HFF-Myc (cell line): ENCODE measurements at regions not wholly inside any gene's neighbourhood (a gene's known extent, or its start where the extent isn't known, plus 50 kb on each side); places are given as distances from the start of the nearest gene placed in this dataset.

Experiments
- DNase-seq: peaks from one replicate; pipeline ENCODE4 v3.0.0-alpha.2; 2011; ENCODE audit warnings: low read depth; ENCODE audit errors: extremely low read depth
- H3K4me3 ChIP-seq: replicated peaks from 2 replicates; pipeline ENCODE4 v1.5.1; 2011; ENCODE audit warnings: low read depth, mild to moderate bottlenecking, control low read depth, low read length
- TF ChIP-seq, protein P1 (sequence below): IDR thresholded peaks from 2 replicates; pipeline ENCODE4 v1.5.1; 2012; ENCODE audit warnings: mild to moderate bottlenecking, low read depth, low read length, control low read depth; ENCODE audit errors: missing control alignments

DNA sequence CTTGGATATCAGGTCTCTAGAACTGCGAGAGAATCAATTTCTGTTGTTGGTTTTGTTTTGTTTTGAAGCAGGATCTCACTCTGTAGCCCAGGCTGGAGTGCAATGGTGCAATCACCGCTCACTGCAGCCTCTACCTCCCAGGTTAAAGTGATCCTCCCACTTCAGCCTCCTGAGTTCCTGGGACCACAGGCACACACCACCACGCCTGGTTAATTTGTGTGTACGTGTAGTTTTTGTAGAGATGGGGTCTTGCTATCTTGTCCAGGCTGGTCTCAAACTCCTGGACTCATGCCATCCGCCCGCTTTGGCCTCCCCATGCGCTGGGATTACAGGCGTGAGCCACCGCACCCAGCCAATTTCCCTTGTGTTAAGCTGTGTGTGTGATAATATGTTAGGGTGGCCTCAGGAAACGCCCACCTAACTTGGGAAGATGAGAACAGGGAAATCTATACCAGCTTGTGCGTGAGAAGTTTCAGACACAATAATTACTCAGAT lies 109.6 kb downstream of the SIK1 start:
- H3K4me3 ChIP-seq: no peak overlapping the region
- no peak for DNase-seq
- TF ChIP-seq, protein P1, sequence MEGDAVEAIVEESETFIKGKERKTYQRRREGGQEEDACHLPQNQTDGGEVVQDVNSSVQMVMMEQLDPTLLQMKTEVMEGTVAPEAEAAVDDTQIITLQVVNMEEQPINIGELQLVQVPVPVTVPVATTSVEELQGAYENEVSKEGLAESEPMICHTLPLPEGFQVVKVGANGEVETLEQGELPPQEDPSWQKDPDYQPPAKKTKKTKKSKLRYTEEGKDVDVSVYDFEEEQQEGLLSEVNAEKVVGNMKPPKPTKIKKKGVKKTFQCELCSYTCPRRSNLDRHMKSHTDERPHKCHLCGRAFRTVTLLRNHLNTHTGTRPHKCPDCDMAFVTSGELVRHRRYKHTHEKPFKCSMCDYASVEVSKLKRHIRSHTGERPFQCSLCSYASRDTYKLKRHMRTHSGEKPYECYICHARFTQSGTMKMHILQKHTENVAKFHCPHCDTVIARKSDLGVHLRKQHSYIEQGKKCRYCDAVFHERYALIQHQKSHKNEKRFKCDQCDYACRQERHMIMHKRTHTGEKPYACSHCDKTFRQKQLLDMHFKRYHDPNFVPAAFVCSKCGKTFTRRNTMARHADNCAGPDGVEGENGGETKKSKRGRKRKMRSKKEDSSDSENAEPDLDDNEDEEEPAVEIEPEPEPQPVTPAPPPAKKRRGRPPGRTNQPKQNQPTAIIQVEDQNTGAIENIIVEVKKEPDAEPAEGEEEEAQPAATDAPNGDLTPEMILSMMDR: no peak

DNA sequence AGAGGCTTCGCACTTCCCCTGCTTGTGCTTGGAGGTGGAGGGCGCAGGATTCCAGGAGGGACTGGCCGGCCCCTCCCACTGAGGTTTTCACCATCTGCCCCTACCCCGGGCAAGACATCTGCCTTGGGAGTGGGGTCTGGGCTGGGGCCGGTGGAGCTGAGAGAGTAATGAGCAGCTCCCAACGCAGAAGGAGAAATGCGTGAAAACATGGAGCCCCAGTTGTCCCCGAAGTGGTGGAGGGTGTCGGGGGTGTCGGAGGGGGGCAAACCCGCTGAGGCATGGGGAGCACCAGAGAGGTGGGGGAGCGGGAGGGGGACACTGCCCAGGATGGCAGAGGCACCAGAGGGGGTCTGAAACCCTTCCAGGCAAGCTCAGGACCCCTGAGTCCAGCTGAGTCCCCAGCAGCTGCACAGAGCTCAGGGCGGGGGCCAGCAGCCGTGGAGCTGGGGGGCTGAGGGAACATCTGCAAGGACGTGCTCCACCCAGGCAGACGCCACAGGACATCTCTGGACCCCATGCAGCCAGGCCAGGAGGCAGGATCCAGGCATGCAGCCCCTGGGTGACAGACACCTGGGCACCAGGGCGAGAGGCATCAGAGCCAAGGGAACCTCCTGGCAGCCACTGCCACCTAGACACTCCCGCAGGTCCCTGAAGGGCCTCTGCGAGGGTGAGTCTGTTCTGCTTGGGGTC lies 110.6 kb downstream of the SIK1 start:
- H3K4me3 ChIP-seq: no peak overlapping the region
- TF ChIP-seq, protein P1: no peak
- no peak for DNase-seq

DNA sequence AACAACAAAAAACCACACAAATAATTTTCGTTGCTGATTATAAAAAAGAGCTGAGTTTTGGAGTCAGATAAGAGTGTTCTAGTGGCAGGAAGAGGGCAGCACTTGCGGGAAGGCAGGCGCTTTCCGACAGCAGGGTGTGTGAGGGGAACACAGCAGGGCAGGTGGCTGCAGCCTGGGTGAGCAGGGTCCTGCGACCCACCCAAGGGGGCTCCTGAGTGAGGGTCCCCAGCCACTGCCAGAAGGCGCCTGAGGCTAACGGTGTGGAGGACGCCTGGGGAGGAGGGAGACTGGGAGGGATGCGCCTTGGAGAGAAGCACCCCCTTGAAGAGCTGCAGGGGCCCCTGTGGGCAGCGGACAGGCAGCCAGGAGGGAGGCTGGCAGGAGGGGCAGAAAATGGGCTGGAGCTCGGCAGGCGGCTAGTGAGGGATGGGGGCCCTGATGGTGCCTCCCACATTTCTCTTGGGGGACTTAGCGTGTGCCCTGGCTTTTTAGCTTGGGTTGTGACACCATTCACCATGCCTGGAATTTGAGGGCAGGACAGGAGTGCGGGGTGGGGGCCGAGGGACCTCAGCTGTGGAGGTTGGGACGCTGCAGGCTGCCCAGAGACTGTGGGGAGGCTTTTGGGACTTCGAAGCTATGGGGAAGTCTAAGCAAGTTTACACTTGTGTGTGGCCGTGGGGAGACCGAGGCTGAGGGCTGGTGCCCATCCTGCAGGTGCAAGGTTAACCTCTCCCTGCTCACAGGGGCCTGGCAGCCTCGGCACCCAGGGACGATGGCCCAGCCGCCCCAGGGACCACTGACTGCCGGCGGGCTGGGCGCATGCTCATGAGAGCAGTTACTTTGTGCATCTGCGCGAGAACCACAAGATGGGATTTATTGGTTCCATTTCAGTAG lies 111.4 kb downstream of the SIK1 start:
- H3K4me3 ChIP-seq: no peak overlapping the region
- DNase-seq: no peak
- TF ChIP-seq, protein P1: no peak

DNA sequence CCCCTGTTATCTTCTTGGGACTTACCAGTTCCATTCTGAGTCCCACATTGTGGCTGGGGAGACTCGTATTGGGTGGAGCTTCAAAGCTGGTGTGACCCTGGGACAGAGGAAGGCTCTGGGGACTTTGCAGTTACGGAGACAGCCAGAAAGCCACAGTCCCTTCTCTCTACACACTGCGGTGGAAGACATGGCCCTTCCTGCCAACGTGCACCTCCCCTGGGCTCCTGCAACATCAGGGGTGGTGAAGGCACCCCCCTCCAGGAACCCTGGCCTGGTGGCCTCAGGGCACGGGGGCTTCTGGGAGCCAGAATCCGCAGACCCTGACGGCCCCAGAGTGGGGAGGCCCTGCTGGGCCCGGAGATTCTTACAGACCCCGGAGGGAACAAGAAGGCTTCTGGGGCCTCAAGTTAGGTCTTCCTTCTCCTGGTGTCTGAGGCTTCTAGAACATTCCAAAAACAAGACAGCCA lies 113.0 kb downstream of the SIK1 start:
- DNase-seq: no peak
- TF ChIP-seq, protein P1: no peak
- H3K4me3 ChIP-seq: no peak overlapping the region

DNA sequence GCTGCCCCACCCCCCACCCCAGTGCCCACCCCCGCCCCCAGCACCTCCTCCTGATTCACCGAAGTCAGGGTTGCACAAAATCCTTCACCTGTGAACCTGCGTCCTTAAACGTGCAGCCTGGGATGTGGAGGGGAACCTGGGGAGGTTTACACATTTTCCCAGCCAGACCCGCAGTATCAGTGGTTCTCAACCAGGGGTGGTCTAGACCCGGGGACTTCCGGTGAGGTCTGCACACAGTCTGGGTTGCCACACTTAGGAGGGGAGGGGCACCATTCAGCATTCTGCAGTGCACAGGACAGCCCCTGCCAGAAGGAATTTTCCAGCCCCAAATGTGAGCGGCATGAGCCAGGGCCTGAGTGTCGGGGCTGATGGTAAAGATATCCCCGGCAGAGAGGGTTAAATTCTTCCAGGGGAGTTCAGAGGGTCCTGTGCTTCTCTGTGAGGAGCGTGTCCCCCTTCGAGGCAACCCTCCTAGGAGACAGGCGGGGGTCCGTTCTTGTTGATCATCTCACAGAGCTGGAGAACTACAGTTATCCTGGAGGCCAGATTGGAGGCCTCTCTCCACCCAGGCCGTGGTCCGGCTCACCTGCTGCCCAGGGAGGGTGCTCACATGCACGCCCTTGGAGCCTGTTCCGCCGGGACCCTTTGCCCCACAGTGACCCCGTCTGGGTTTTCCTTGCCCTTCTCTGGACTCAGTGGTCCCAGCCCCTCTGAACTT lies 113.6 kb downstream of the SIK1 start:
- H3K4me3 ChIP-seq: no peak overlapping the region
- DNase-seq: no peak
- TF ChIP-seq, protein P1: no peak

DNA sequence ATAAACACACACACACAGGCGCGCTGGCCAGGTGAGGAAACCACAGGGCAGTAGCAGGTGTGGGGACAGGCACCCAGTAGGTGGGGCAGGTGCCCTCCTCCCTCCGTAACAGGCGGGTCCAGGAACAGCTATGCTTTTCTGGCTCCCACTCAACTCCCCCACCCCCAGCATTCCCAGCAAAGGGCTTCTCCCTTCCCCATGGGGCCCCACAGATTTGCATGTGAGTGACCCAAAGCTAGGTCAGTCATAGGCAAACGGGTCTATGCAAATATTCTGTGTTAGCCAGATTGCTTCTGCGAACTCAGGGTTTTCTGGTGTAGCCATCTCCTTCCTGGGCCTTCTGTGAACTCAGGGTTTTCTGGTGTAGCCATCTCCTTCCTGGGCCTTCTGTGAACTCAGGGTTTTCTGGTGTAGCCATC lies 114.2 kb downstream of the SIK1 start:
- H3K4me3 ChIP-seq: no peak overlapping the region
- no peak for DNase-seq
- TF ChIP-seq, protein P1: no peak
